HCT116 (cell line): ENCODE measurements at regions not wholly inside any gene's neighbourhood (a gene's known extent, or its start where the extent isn't known, plus 50 kb on each side); places are given as distances from the start of the nearest gene placed in this dataset.

ENCODE experiments used
- CTCF ChIP-seq, 3 experiments: fragments of 200-600 bp in 1 of 3; sonication (generic) in 1 of 3; IDR thresholded peaks in 2 of 3; conservative IDR thresholded peaks in 1 of 3; 2 replicates each; pipeline ENCODE4 v1.5.1; 2012 to 2017; ENCODE audit warnings: low read depth in 2 of 3, low read length in 2 of 3, antibody characterized with exemption in 1 of 3, borderline replicate concordance in 1 of 3, control low read depth in 1 of 3, mild to moderate bottlenecking in 1 of 3, mixed read lengths in 1 of 3, mixed run types in 1 of 3, moderate library complexity in 1 of 3; ENCODE audit not compliant: insufficient read depth in 1 of 3
- ELF1 ChIP-seq: IDR thresholded peaks from 2 replicates; pipeline ENCODE4 v1.6.1; 2012; ENCODE audit warnings: low read depth, borderline replicate concordance
- JUND ChIP-seq: IDR thresholded peaks from 2 replicates; pipeline ENCODE4 v1.6.1; 2012
- POLR2AphosphoS5 ChIP-seq: IDR thresholded peaks from 2 replicates; pipeline ENCODE4 v1.6.1; 2011; ENCODE audit warnings: mild to moderate bottlenecking, low read depth, low read length, moderate library complexity
- TF ChIP-seq, protein P1 (sequence below): IDR thresholded peaks from 2 replicates; pipeline ENCODE4 v1.6.1; 2012

- TF ChIP-seq CTCF (IDR thresholded peaks at IDR 0.05 in 2 of 3, conservative IDR thresholded peaks at IDR 0.05 in 1 of 3; ENCODE audit: borderline replicate concordance in 1 of 3, insufficient read depth in 1 of 3, low read depth in 2 of 3, low read length in 2 of 3) (no peak), POLR2AphosphoS5 (no peak), JUND (no peak), ELF1 (no peak)
- TF ChIP-seq, protein P1, sequence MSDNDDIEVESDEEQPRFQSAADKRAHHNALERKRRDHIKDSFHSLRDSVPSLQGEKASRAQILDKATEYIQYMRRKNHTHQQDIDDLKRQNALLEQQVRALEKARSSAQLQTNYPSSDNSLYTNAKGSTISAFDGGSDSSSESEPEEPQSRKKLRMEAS, result no peak; the same call in 1 of the 2 replicates
Observed at GRCh38 chr6:150775415-150776203, 89.9 kb upstream of the MTHFD1L start.
